ENCODE measurements at regions not wholly inside any gene's neighbourhood (a gene's known extent, or its start where the extent isn't known, plus 50 kb on each side); places are given as distances from the start of the nearest gene placed in this dataset.

- no peak overlapping the region for H3K27ac ChIP-seq
- TF ChIP-seq, protein P1, sequence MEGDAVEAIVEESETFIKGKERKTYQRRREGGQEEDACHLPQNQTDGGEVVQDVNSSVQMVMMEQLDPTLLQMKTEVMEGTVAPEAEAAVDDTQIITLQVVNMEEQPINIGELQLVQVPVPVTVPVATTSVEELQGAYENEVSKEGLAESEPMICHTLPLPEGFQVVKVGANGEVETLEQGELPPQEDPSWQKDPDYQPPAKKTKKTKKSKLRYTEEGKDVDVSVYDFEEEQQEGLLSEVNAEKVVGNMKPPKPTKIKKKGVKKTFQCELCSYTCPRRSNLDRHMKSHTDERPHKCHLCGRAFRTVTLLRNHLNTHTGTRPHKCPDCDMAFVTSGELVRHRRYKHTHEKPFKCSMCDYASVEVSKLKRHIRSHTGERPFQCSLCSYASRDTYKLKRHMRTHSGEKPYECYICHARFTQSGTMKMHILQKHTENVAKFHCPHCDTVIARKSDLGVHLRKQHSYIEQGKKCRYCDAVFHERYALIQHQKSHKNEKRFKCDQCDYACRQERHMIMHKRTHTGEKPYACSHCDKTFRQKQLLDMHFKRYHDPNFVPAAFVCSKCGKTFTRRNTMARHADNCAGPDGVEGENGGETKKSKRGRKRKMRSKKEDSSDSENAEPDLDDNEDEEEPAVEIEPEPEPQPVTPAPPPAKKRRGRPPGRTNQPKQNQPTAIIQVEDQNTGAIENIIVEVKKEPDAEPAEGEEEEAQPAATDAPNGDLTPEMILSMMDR (IDR thresholded peaks at IDR 0.05) = no peak
- no peak for TF ChIP-seq ZFX (IDR thresholded peaks at IDR 0.05; ENCODE audit: borderline replicate concordance)
Observed at GRCh38 chr2:236752096-236752495, 182.5 kb downstream of the ACKR3 start.

- TF ChIP-seq ZFX (IDR thresholded peaks at IDR 0.05; ENCODE audit: borderline replicate concordance) = no peak
- TF ChIP-seq, protein P1 (IDR thresholded peaks at IDR 0.05) = no peak
- H3K27ac ChIP-seq = no peak overlapping the region
Observed at GRCh38 chr2:236753606-236754270, 184.1 kb downstream of the ACKR3 start.

DNA sequence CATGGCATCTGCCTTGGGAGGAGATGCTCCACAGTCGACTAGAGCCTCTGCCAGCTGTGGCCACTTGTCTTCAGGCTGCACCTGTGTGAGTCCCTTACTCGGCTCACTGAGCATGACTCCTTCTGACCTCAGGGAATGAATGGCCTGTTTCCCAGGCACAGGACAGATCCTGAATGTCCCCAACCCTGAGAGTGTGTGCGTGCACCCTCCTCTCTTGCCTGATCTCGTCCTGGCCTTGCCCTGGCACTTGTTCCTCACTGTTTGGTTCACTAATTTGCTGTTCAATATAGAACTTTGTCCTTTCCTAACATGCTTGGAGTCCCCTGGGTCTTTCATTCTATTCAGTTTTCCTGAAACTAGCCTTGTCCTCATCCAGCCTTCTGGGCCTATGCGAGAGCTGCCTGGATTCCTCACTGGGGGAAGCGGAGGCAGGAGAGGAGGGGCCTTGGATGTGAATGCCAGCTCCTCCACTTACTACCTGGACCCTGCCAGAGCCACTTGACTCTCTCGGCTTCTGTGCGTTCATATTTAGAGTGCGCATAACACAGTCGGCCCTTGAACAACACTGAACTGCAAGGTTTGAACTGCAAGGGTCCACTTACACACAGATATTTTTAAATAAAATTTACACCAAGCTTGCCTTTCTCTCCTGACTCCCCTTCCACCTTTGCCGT lies 184.8 kb downstream of the ACKR3 start:
- TF ChIP-seq, protein P1 (IDR thresholded peaks at IDR 0.05) = no peak
- TF ChIP-seq ZFX (IDR thresholded peaks at IDR 0.05; ENCODE audit: borderline replicate concordance) = no peak
- H3K27ac ChIP-seq = no peak overlapping the region

DNA sequence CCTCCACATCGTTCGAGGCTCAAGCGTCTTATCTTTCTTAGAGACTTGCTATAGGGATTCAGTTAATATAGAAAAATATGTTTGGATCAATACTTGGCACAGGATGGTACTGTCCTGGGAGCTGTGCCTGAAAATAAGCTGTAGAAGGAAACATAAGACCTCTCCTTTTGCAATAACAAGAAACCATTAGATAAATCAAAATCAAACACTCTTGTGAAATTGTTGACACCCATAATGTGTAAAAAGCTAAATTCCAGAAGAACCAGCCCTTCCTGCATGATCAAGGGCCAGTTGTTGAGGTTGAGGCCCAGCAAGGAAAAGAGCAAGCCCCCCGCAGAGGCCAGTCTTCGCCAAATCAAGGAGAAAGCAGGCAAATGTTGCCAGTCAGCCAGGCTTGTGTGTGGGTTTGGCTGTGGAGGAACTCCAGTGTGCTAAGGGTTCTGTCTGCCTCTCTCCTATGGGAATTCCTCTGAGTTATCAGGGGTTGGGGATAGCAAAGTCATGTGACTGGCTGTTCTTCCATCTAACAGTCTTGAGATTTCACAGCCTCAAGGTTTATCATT lies 185.7 kb downstream of the ACKR3 start:
- H3K27ac ChIP-seq = no peak overlapping the region
- no peak for TF ChIP-seq ZFX (IDR thresholded peaks at IDR 0.05; ENCODE audit: borderline replicate concordance)
- TF ChIP-seq, protein P1 (IDR thresholded peaks at IDR 0.05) = no peak

GRCh38 chr2:236758406-236758805 lies 188.8 kb downstream of the ACKR3 start:
- no peak for TF ChIP-seq ZFX (IDR thresholded peaks at IDR 0.05; ENCODE audit: borderline replicate concordance)
- TF ChIP-seq, protein P1 (IDR thresholded peaks at IDR 0.05) = no peak
- no peak overlapping the region for H3K27ac ChIP-seq

GRCh38 chr2:236760246-236760645 lies 190.6 kb downstream of the ACKR3 start:
- no peak overlapping the region for H3K27ac ChIP-seq
- TF ChIP-seq ZFX (IDR thresholded peaks at IDR 0.05; ENCODE audit: borderline replicate concordance) = no peak
- TF ChIP-seq, protein P1 (IDR thresholded peaks at IDR 0.05) = no peak

DNA sequence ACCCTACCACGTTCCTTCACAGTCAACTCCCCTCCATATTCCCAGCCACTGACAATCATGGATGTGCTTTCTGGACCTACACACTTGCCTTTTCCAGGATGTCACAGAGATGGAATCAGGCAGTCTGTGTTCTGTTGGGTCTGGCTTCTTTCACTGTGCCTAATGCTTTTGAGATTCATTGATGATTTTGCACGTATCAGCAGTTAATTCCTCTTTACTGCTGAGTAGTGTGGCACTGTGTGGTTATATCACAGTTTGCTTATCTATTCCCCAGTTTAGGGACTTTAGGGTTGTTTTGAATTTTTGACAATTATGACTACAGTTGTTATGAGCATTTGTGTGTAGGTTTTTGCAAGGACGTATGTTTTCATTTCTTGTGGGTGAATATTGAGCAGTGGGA lies 191.7 kb downstream of the ACKR3 start:
- no peak overlapping the region for H3K27ac ChIP-seq
- no peak for TF ChIP-seq ZFX (IDR thresholded peaks at IDR 0.05; ENCODE audit: borderline replicate concordance)
- TF ChIP-seq, protein P1 (IDR thresholded peaks at IDR 0.05) = no peak

Data from 22Rv1 (cell line).